ENCODE measurements at regions not wholly inside any gene's neighbourhood (a gene's known extent, or its start where the extent isn't known, plus 50 kb on each side); places are given as distances from the start of the nearest gene placed in this dataset.
"Not testable (repeated sequence)": the region's sequence is repeated elsewhere in the genome, so short reads cannot be mapped to it uniquely, and the experiment has no call there.

DNA sequence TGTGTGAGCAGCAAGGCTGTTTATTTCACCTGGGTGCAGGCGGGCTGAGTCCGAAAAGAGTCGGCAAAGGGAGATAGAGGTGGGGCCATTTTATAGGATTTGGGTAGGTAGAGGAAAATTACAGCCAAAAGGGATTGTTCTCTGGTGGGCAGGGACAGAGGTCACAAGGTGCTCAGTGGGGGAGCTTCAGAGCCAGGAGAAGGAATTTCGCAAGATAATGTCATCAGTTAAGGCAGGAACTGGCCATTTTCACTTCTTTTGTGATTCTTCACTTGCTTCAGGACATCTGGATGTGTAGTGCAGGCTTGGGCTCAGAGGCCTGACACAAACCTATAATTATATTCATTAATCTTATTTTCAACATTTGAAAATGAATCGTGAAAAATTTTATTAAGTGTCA is 1001.9 kb downstream of the STPG2 start:
- TF ChIP-seq, protein P1, sequence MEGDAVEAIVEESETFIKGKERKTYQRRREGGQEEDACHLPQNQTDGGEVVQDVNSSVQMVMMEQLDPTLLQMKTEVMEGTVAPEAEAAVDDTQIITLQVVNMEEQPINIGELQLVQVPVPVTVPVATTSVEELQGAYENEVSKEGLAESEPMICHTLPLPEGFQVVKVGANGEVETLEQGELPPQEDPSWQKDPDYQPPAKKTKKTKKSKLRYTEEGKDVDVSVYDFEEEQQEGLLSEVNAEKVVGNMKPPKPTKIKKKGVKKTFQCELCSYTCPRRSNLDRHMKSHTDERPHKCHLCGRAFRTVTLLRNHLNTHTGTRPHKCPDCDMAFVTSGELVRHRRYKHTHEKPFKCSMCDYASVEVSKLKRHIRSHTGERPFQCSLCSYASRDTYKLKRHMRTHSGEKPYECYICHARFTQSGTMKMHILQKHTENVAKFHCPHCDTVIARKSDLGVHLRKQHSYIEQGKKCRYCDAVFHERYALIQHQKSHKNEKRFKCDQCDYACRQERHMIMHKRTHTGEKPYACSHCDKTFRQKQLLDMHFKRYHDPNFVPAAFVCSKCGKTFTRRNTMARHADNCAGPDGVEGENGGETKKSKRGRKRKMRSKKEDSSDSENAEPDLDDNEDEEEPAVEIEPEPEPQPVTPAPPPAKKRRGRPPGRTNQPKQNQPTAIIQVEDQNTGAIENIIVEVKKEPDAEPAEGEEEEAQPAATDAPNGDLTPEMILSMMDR (IDR thresholded peaks at IDR 0.05), result not testable (repeated sequence)
- TF ChIP-seq POLR2A (IDR thresholded peaks at IDR 0.05), result not testable (repeated sequence)
